ENCODE measurements at regions not wholly inside any gene's neighbourhood (a gene's known extent, or its start where the extent isn't known, plus 50 kb on each side); places are given as distances from the start of the nearest gene placed in this dataset.

GRCh38 chr6:144816936-144817335 lies 531.8 kb downstream of the UTRN start:
- ChIA-PET POLR2A (no interaction called here), CTCF (no interaction called here)
- Histone ChIP-seq H3K27me3 (ENCODE audit: control insufficient read depth, insufficient read depth, low read length) (no peaks in the 10 kb centered on the region), H3K4me3 (ENCODE audit: low read depth, low read length) (no peak overlapping the region), H3K9me3 (ENCODE audit: control insufficient read depth, insufficient read depth, low read length) (no peaks in the 10 kb centered on the region), H3K27ac (ENCODE audit: low read depth, low read length) (no peak overlapping the region)
- TF ChIP-seq, protein P1, sequence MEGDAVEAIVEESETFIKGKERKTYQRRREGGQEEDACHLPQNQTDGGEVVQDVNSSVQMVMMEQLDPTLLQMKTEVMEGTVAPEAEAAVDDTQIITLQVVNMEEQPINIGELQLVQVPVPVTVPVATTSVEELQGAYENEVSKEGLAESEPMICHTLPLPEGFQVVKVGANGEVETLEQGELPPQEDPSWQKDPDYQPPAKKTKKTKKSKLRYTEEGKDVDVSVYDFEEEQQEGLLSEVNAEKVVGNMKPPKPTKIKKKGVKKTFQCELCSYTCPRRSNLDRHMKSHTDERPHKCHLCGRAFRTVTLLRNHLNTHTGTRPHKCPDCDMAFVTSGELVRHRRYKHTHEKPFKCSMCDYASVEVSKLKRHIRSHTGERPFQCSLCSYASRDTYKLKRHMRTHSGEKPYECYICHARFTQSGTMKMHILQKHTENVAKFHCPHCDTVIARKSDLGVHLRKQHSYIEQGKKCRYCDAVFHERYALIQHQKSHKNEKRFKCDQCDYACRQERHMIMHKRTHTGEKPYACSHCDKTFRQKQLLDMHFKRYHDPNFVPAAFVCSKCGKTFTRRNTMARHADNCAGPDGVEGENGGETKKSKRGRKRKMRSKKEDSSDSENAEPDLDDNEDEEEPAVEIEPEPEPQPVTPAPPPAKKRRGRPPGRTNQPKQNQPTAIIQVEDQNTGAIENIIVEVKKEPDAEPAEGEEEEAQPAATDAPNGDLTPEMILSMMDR (IDR thresholded peaks at IDR 0.05; ENCODE audit: low read depth, low read length), result no peak
- DNase-seq (ENCODE audit: low read depth, low spot score), result no peak

DNA sequence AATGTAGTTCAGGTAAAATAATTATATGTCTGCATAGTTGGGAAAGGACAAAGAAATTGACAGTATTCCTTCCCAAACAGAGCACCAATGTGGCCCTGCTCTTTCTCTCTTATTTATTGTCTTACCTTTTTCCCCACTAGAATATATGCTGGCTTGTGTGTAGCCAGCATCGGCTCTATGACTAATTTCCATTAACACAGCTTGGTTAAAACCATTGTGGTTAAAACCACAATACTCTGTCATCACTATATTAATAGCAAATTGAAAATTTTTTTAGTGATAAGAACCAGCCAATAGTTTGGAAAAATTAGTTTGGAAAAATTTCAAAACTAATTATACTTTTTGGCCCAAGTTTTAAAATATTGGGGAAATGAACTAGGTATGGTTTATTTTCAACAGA lies 535.1 kb downstream of the UTRN start:
- POLR2A ChIA-PET, result no interaction called here
- CTCF ChIA-PET, result no interaction called here
- Histone ChIP-seq H3K27me3 (ENCODE audit: control insufficient read depth, insufficient read depth, low read length) (no peaks in the 10 kb centered on the region), H3K27ac (ENCODE audit: low read depth, low read length) (no peak overlapping the region), H3K4me3 (ENCODE audit: low read depth, low read length) (no peak overlapping the region), H3K9me3 (ENCODE audit: control insufficient read depth, insufficient read depth, low read length) (no peaks in the 10 kb centered on the region)
- TF ChIP-seq, protein P1 (IDR thresholded peaks at IDR 0.05; ENCODE audit: low read depth, low read length), result no peak
- no peak for DNase-seq (ENCODE audit: low read depth, low spot score)

- DNase-seq (ENCODE audit: low read depth, low spot score), result no peak
- no peaks in the 10 kb centered on the region for H3K27me3 ChIP-seq (ENCODE audit: control insufficient read depth, insufficient read depth, low read length)
- no peak overlapping the region for H3K27ac ChIP-seq (ENCODE audit: low read depth, low read length)
- no peak overlapping the region for H3K4me3 ChIP-seq (ENCODE audit: low read depth, low read length)
- CTCF ChIA-PET, result interaction anchor here (0.6 kb wide), 2 partner anchors 44 to 144 kb away, joined by 3 to 4 read pairs; no protein-coding TSS in a partner anchor
- POLR2A ChIA-PET, result no interaction called here
- H3K9me3 ChIP-seq (ENCODE audit: control insufficient read depth, insufficient read depth, low read length), result no peaks in the 10 kb centered on the region
- TF ChIP-seq, protein P1 (IDR thresholded peaks at IDR 0.05; ENCODE audit: low read depth, low read length), result no peak
Measured at GRCh38 chr6:144823131-144823530, 538.0 kb downstream of the UTRN start.

DNA sequence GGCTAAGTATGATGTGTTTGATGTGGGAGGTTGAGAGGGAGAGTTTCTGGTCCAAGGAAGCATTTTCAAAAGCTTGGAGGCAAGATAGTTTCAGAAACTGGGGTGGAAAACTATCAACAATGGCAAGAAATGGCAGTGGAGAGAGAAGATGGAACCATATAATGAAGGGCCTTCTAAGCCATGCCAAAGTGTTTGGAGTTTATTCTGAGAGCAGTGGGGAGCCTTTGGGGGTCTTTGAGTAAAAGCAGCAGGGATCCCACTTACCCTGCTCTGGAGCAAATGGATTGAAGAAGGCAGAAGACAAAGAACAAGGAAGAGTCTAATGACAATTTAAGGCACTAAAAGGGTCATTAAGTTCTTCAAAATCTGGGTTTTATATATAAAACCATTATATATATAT lies 538.9 kb downstream of the UTRN start:
- no peaks in the 10 kb centered on the region for H3K27me3 ChIP-seq (ENCODE audit: control insufficient read depth, insufficient read depth, low read length)
- POLR2A ChIA-PET, result no interaction called here
- no peaks in the 10 kb centered on the region for H3K9me3 ChIP-seq (ENCODE audit: control insufficient read depth, insufficient read depth, low read length)
- CTCF ChIA-PET, result no interaction called here
- no peak for DNase-seq (ENCODE audit: low read depth, low spot score)
- no peak overlapping the region for H3K27ac ChIP-seq (ENCODE audit: low read depth, low read length)
- no peak overlapping the region for H3K4me3 ChIP-seq (ENCODE audit: low read depth, low read length)
- TF ChIP-seq, protein P1 (IDR thresholded peaks at IDR 0.05; ENCODE audit: low read depth, low read length), result no peak

DNA sequence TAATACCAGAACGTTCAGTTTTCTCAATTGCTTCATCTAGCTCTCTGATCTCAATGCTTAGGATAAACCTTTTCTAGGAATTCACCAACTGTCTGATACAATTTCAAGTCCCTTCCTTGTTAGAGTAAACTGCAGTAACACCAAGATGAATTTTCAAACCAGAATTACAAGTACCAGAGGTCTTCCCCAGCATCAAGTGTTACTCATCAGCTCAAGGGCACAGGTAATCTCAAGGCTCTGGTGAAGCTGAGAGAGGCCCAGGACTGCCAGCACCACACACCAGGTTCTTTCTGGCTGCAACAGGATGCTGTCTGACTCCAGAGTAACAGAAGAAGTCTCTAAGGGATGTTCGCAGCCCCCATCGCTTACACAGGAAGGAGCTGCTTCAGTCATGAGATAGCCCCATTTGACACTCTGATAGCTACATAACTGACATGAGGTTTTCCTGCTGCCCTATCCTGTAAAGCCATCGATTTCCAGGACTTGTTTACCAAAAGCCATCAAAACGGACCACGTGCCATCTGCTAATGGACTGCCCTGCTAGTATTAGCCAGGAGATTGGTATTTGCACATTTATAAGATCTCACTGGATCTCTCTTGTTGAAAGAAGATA lies 549.4 kb downstream of the UTRN start:
- no peak overlapping the region for H3K4me3 ChIP-seq (ENCODE audit: low read depth, low read length)
- DNase-seq (ENCODE audit: low read depth, low spot score), result no peak
- ChIA-PET CTCF (no interaction called here), POLR2A (no interaction called here)
- H3K27me3 ChIP-seq (ENCODE audit: control insufficient read depth, insufficient read depth, low read length), result no peaks in the 10 kb centered on the region
- TF ChIP-seq, protein P1 (IDR thresholded peaks at IDR 0.05; ENCODE audit: low read depth, low read length), result no peak
- H3K9me3 ChIP-seq (ENCODE audit: control insufficient read depth, insufficient read depth, low read length), result no peaks in the 10 kb centered on the region
- H3K27ac ChIP-seq (ENCODE audit: low read depth, low read length), result no peak overlapping the region

Data from AG04450 (cell line).